ENCODE measurements at regions not wholly inside any gene's neighbourhood (a gene's known extent, or its start where the extent isn't known, plus 50 kb on each side); places are given as distances from the start of the nearest gene placed in this dataset.
A peak's percentile ranks its signal among the peaks of the same experiment; 100 is the strongest.

GRCh38 chr13:54953786-54954185 lies 1925.2 kb downstream of the OLFM4 start:
- Mint-ChIP-seq H3K27ac (no peak overlapping the region), H3K4me3 (no peak overlapping the region), H3K27me3 (no peaks in the 10 kb centered on the region), H3K9me3 (ENCODE audit: low read depth) (peaks cover 10% of the 10 kb centered on the region), H3K36me3 (ENCODE audit: low read depth) (no peaks in the 10 kb centered on the region), H3K4me1 (no peaks in the 10 kb centered on the region)
- ChIA-PET CTCF (no interaction called here), POLR2A (no interaction called here)
- DNase-seq (no peak), ATAC-seq (peak; percentile 78)
- intact Hi-C loops (cut with DNase I, micrococcal nuclease), result no loop called here

- ChIA-PET POLR2A (no interaction called here), CTCF (interaction anchor here (0.6 kb wide), 1 partner anchor 1186 kb away, joined by 3 read pairs; no protein-coding TSS in a partner anchor)
- DNase-seq (no peak), ATAC-seq (no peak)
- intact Hi-C loops (cut with DNase I, micrococcal nuclease), result no loop called here
- Mint-ChIP-seq H3K36me3 (ENCODE audit: low read depth) (no peaks in the 10 kb centered on the region), H3K4me1 (no peaks in the 10 kb centered on the region), H3K27me3 (no peaks in the 10 kb centered on the region), H3K27ac (no peak overlapping the region), H3K4me3 (no peak overlapping the region), H3K9me3 (ENCODE audit: low read depth) (peaks cover 21% of the 10 kb centered on the region)
These were observed 1930.2 kb downstream of the OLFM4 start for GRCh38 chr13:54958781-54959180.

DNA sequence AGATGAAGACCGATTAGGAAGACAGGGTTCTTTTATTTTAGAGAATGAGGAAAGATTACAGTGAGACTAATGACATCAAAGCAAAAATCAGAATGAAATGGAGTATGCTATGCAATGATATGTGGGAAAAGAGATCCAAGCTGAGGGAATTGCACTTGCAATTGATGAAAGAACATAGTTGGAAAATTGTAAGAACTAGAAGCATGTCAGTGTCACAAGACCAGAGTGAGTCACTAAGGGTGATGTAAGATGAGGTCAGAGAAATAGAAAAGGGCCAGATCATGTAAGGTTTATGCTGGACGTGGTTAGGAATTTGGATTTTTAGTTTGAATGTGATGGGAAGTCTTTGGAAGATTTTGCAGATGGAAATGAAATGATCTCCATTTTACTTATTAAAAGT lies 1937.3 kb downstream of the OLFM4 start:
- Mint-ChIP-seq H3K36me3 (ENCODE audit: low read depth) (no peaks in the 10 kb centered on the region), H3K4me3 (no peak overlapping the region), H3K4me1 (no peaks in the 10 kb centered on the region), H3K9me3 (ENCODE audit: low read depth) (peaks cover 13% of the 10 kb centered on the region), H3K27ac (no peak overlapping the region), H3K27me3 (no peaks in the 10 kb centered on the region)
- ChIA-PET POLR2A (no interaction called here), CTCF (no interaction called here)
- ATAC-seq (no peak), DNase-seq (no peak)
- intact Hi-C loops (cut with DNase I, micrococcal nuclease), result no loop called here

GRCh38 chr13:54972838-54973237 lies 1944.2 kb downstream of the OLFM4 start:
- no peak for ATAC-seq
- intact Hi-C loops (cut with DNase I, micrococcal nuclease), result no loop called here
- Mint-ChIP-seq H3K4me3 (no peak overlapping the region), H3K27ac (no peak overlapping the region), H3K36me3 (ENCODE audit: low read depth) (no peaks in the 10 kb centered on the region), H3K4me1 (no peaks in the 10 kb centered on the region), H3K27me3 (no peaks in the 10 kb centered on the region), H3K9me3 (ENCODE audit: low read depth) (peaks cover 13% of the 10 kb centered on the region)
- no peak for DNase-seq
- CTCF ChIA-PET, result no interaction called here
- POLR2A ChIA-PET, result no interaction called here

DNA sequence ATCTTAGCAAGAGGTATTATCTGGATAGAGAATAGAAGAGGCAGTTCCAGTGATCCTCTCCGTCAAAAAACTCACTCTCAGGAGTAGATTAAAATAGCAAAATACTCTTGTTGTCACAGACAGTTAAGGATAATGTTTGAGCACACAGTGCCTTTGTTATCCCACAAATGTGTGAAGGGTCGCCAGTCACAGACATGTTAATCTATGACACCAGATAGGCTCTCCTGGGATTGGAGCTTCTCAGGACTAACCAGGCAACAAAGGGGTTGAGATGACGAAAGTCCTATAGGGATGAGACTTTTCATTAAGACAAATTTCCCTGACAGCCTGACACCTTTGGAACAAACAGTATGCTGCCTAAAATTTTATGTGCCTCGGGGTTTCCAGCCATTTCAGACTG lies 1947.1 kb downstream of the OLFM4 start:
- no peak overlapping the region for H3K27ac Mint-ChIP-seq
- intact Hi-C loops (cut with DNase I, micrococcal nuclease), result no loop called here
- ChIA-PET CTCF (no interaction called here), POLR2A (no interaction called here)
- H3K36me3 Mint-ChIP-seq (ENCODE audit: low read depth), result no peaks in the 10 kb centered on the region
- no peak for ATAC-seq
- DNase-seq, result no peak
- no peak overlapping the region for H3K4me3 Mint-ChIP-seq
- H3K4me1 Mint-ChIP-seq, result no peaks in the 10 kb centered on the region
- H3K27me3 Mint-ChIP-seq, result no peaks in the 10 kb centered on the region
- peaks cover 9% of the 10 kb centered on the region for H3K9me3 Mint-ChIP-seq (ENCODE audit: low read depth)

GRCh38 chr13:54980651-54981050 lies 1952.0 kb downstream of the OLFM4 start:
- Mint-ChIP-seq H3K27me3 (no peaks in the 10 kb centered on the region), H3K4me3 (no peak overlapping the region), H3K36me3 (ENCODE audit: low read depth) (no peaks in the 10 kb centered on the region), H3K9me3 (ENCODE audit: low read depth) (peaks cover 7% of the 10 kb centered on the region), H3K4me1 (no peaks in the 10 kb centered on the region), H3K27ac (no peak overlapping the region)
- CTCF ChIA-PET, result no interaction called here
- POLR2A ChIA-PET, result no interaction called here
- intact Hi-C loops (cut with DNase I, micrococcal nuclease), result no loop called here
- no peak for ATAC-seq
- DNase-seq, result no peak

DNA sequence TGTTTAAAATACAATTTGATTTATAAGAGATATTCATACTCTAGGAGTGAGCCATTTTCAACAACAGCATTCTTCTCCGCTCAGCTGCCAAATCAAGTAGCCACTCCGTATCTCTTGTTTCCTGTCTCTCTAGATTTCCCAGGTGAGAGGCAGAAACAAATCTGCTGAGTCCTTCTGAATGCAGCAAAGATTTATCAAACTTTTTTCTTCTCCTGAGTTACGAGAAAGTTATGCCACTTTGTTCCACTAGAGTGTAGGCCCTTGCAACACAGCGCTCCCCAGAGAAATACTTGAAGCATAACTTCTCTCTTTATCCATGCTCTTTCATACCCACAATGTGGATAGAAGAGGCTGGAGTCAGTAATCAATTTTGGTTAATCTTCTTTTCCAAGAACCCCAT lies 1960.8 kb downstream of the OLFM4 start:
- CTCF ChIA-PET, result no interaction called here
- POLR2A ChIA-PET, result no interaction called here

GRCh38 chr13:54999399-54999907 lies 1970.8 kb downstream of the OLFM4 start:
- DNase-seq (no peak), ATAC-seq (no peak)
- intact Hi-C loops (cut with DNase I, micrococcal nuclease), result no loop called here
- ChIA-PET CTCF (no interaction called here), POLR2A (no interaction called here)
- Mint-ChIP-seq H3K4me1 (no peaks in the 10 kb centered on the region), H3K27ac (no peak overlapping the region), H3K27me3 (no peaks in the 10 kb centered on the region), H3K4me3 (no peak overlapping the region), H3K9me3 (ENCODE audit: low read depth) (peaks cover 10% of the 10 kb centered on the region), H3K36me3 (ENCODE audit: low read depth) (no peaks in the 10 kb centered on the region)

More for the DNA sequence above, 1960.8 kb downstream of the OLFM4 start:
- ATAC-seq, result no peak
- DNase-seq, result no peak
- Mint-ChIP-seq H3K27me3 (no peaks in the 10 kb centered on the region), H3K4me1 (no peaks in the 10 kb centered on the region), H3K9me3 (ENCODE audit: low read depth) (peaks cover 13% of the 10 kb centered on the region), H3K36me3 (ENCODE audit: low read depth) (no peaks in the 10 kb centered on the region), H3K27ac (no peak overlapping the region), H3K4me3 (no peak overlapping the region)
- intact Hi-C loops (cut with DNase I, micrococcal nuclease), result no loop called here

- Mint-ChIP-seq H3K27me3 (no peaks in the 10 kb centered on the region), H3K27ac (no peak overlapping the region)
- no peak for ATAC-seq
These were observed 1971.4 kb downstream of the OLFM4 start for GRCh38 chr13:55000043-55000442.

DNA sequence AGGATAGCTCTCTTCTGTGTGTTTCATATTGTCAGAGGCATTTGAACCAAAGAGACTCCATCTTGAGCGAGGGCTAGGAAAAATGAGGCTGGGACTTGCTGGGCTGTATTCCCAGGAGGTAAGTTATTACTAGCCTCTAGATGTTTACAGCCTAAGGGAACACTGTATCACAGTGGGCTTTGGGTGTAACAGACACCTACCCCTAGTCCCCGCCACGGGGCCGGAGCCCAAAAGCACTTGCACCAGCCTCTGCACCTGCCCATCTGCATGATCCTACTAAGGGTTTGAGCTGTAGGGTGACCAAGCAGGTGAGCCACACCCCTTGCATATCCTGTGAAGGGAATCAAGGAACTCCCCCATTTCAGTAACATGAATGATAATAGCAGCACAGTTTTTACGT lies 1972.2 kb downstream of the OLFM4 start:
- H3K4me3 Mint-ChIP-seq, result no peak overlapping the region
- no peaks in the 10 kb centered on the region for H3K4me1 Mint-ChIP-seq
- H3K9me3 Mint-ChIP-seq (ENCODE audit: low read depth), result peaks cover 11% of the 10 kb centered on the region
- H3K27ac Mint-ChIP-seq, result no peak overlapping the region
- ATAC-seq (no peak), DNase-seq (no peak)
- H3K27me3 Mint-ChIP-seq, result no peaks in the 10 kb centered on the region
- ChIA-PET POLR2A (no interaction called here), CTCF (no interaction called here)
- intact Hi-C loops (cut with DNase I, micrococcal nuclease), result no loop called here
- no peaks in the 10 kb centered on the region for H3K36me3 Mint-ChIP-seq (ENCODE audit: low read depth)

More at GRCh38 chr13:55000043-55000442, 1971.4 kb downstream of the OLFM4 start:
- H3K4me1 Mint-ChIP-seq, result no peaks in the 10 kb centered on the region
- no peak overlapping the region for H3K4me3 Mint-ChIP-seq
- peaks cover 11% of the 10 kb centered on the region for H3K9me3 Mint-ChIP-seq (ENCODE audit: low read depth)
- no peaks in the 10 kb centered on the region for H3K36me3 Mint-ChIP-seq (ENCODE audit: low read depth)
- CTCF ChIA-PET, result no interaction called here
- intact Hi-C loops (cut with DNase I, micrococcal nuclease), result no loop called here
- no peak for DNase-seq
- POLR2A ChIA-PET, result no interaction called here

DNA sequence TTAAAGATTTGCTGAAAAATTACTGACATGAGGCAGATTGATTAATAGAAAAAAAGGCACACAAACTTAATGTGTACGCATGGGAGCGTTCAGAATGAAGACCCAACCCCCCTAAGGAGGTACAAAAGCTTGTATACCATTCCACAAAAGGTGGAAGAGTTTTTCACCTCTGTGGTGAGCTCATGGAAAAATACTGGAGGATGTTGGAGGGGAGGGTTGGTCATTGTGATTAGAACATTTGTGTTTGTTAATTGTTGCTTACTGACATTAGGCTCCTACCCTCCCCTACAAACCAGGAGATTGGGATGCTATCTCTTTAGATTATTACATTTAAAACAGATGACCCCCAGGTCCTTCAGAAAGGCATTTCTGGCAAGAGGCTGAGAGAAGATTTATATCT lies 1973.3 kb downstream of the OLFM4 start:
- ATAC-seq (no peak), DNase-seq (no peak)
- ChIA-PET POLR2A (interaction anchor here (0.6 kb wide), 1 partner anchor 9 kb away, joined by 5 read pairs; no protein-coding TSS in a partner anchor), CTCF (no interaction called here)
- intact Hi-C loops (cut with DNase I, micrococcal nuclease), result no loop called here
- Mint-ChIP-seq H3K4me1 (no peaks in the 10 kb centered on the region), H3K27ac (no peak overlapping the region), H3K36me3 (ENCODE audit: low read depth) (no peaks in the 10 kb centered on the region), H3K27me3 (no peaks in the 10 kb centered on the region), H3K4me3 (no peak overlapping the region), H3K9me3 (ENCODE audit: low read depth) (peaks cover 16% of the 10 kb centered on the region)

- no peaks in the 10 kb centered on the region for H3K36me3 Mint-ChIP-seq (ENCODE audit: low read depth)
- no peaks in the 10 kb centered on the region for H3K27me3 Mint-ChIP-seq
- no peaks in the 10 kb centered on the region for H3K4me1 Mint-ChIP-seq
- DNase-seq (no peak), ATAC-seq (no peak)
- CTCF ChIA-PET, result no interaction called here
- no peak overlapping the region for H3K4me3 Mint-ChIP-seq
- POLR2A ChIA-PET, result no interaction called here
- peaks cover 27% of the 10 kb centered on the region for H3K9me3 Mint-ChIP-seq (ENCODE audit: low read depth)
- intact Hi-C loops (cut with DNase I, micrococcal nuclease), result no loop called here
- no peak overlapping the region for H3K27ac Mint-ChIP-seq
These were observed 1979.1 kb downstream of the OLFM4 start for GRCh38 chr13:55007681-55008080.

GRCh38 chr13:55013051-55013450 lies 1984.4 kb downstream of the OLFM4 start:
- ChIA-PET POLR2A (no interaction called here), CTCF (no interaction called here)
- H3K4me1 Mint-ChIP-seq, result no peaks in the 10 kb centered on the region
- no peaks in the 10 kb centered on the region for H3K27me3 Mint-ChIP-seq
- ATAC-seq, result no peak
- H3K4me3 Mint-ChIP-seq, result no peak overlapping the region
- no peaks in the 10 kb centered on the region for H3K36me3 Mint-ChIP-seq (ENCODE audit: low read depth)
- DNase-seq, result no peak
- intact Hi-C loops (cut with DNase I, micrococcal nuclease), result no loop called here
- H3K27ac Mint-ChIP-seq, result no peak overlapping the region
- H3K9me3 Mint-ChIP-seq (ENCODE audit: low read depth), result peaks cover 16% of the 10 kb centered on the region
